NCI-H1694 (cell line): ENCODE measurements at regions not wholly inside any gene's neighbourhood (a gene's known extent, or its start where the extent isn't known, plus 50 kb on each side); places are given as distances from the start of the nearest gene placed in this dataset.
"Not testable (repeated sequence)": the region's sequence is repeated elsewhere in the genome, so short reads cannot be mapped to it uniquely, and the experiment has no call there.

Experiments
- DNase-seq: peaks from one replicate; lab custom pipeline; 2025; lab: John Stamatoyannopoulos, UW

DNA sequence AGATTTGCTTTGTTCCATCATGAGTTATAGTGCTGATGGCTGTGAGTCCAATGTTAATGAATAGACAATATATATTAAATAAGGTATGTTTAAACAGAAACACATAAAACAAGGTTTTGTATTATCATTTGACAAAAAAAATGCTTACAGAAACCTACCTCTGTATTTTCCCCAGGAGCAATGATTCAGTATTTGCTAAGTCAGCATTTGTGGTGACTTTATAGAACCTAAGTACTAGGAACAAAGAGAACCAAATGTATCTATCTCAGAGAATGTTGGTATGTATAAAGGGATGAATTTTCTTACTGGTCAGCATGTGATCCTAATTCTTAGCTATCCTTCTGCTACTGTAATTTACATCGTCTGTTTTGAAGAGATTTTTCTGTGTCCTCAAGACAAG, 421.5 kb upstream of the SEL1L start:
- DNase-seq, result no peak

GRCh38 chr14:81960781-81961180, 427.1 kb upstream of the SEL1L start:
- DNase-seq, result no peak

GRCh38 chr14:81963846-81964245, 430.2 kb upstream of the SEL1L start:
- peak; percentile 75 for DNase-seq

- no peak for DNase-seq
These were observed 436.7 kb upstream of the SEL1L start for GRCh38 chr14:81970307-81970706.

DNA sequence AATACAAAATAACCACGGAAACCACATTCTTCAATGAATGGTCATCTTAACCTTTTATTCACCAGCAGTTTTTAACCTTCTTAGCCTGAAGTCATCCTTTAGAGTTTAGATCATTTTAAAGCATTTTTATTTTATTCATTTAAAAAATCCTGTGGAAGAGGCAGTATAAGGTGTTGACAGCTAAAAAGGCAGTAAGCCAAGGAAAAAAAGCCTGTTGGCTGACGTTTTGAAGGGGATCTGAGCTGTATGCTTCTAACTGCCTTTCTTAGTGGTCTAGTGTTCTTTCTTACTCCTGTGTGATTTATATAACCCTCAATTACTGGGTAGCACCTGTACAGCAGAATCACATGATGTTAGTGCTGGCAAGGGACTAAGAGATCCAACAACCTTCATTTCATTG, 438.3 kb upstream of the SEL1L start:
- no peak for DNase-seq

DNA sequence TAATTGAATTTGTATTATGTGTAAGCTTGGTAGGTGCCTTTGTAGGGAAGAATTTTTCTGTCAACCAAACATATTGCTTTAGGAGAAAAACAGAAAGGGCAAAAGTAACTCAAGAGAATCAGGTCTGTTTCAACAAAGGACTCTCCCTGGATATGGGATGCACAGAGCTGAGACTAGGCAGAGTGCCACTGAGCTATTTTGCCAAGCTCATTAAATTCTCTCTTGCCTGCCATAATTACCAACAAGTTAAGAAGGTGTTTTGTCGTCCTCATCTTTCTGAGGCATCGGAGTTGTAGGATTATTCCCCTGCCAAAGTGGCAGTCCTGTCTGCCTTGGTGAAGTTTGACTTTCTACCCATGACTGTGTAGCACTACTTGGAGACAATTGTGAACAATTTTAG, 438.9 kb upstream of the SEL1L start:
- no peak for DNase-seq

DNA sequence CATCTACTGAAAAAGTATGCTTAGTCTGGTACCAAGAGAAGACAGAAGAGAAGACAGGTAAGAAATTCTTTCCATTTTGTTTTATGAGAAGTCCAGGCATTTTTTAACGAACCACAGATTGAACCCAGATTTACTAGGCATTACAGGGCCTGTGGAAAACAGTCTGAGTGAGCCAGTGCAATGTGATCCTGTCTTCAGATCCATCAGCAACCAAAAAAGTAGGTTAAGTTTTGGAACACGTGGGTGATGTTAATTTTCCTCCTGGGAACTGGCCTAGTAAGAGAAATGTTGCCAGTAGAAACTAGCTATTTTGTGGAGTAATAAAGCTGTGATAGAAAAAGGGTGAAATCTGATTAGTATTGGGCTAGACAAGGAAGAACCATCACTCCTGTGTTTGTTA, 440.9 kb upstream of the SEL1L start:
- no peak for DNase-seq

GRCh38 chr14:81980601-81981306, 447.1 kb upstream of the SEL1L start:
- DNase-seq, result no peak

DNA sequence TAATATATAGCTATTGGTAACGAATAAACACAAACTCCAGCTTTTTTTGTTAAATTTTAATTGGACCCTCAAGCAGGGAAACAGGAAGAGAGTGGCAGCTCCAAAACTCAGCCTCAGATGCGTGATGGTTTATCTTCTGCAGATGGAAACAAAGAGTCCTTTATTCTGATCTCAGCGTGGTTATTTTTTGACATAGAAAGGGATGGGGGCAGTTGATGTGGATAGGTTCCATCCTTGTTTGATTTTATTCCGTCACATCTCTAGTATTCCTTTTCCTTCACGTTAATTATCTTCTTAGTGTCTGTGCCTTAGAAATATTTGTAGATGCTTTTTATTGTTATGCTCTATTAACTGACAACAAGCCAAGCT, 447.6 kb upstream of the SEL1L start:
- DNase-seq, result no peak

GRCh38 chr14:81982046-81982445, 448.4 kb upstream of the SEL1L start:
- no peak for DNase-seq

DNA sequence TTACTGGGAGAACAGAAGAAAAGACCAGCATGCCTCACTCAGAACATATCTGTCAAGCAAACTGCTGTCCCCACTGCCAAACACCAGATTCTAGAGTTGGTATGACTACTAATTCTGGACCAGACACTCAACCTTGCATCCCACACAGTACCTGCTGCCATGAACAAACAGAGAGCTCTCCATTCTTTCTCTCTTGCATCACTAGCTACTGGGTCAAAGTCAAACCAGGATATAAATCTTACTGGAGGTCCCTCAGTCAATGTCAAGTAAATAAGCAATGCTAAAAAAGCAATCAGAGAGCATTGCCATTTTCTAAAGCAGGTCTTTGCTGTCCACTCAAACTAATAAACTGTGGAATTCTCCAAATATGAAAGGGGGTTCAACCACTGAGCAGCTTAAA, 452.4 kb upstream of the SEL1L start:
- DNase-seq, result no peak

DNA sequence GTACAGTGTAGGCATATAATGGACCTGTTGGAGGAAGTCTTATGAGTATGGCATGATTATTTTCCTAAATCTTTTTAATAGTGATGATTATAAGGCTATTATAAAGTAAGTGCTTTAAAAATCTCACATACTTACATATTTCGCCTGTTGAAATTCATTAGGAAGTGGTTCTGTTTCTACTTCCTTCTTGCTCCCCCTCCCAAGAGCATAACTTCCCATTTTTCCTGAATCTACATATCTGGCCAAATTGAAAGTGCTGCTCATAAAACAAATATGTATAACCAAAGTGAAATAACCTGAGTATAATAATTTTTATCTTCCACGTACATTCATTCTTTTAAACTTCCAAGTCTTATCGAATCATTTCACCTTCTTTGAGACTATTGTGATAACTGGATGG, 455.6 kb upstream of the SEL1L start:
- DNase-seq, result no peak

- peak; percentile 84 for DNase-seq
These were observed 456.7 kb upstream of the SEL1L start for GRCh38 chr14:81990312-81990761.

GRCh38 chr14:81991998-81992397, 458.3 kb upstream of the SEL1L start:
- DNase-seq, result no peak

DNA sequence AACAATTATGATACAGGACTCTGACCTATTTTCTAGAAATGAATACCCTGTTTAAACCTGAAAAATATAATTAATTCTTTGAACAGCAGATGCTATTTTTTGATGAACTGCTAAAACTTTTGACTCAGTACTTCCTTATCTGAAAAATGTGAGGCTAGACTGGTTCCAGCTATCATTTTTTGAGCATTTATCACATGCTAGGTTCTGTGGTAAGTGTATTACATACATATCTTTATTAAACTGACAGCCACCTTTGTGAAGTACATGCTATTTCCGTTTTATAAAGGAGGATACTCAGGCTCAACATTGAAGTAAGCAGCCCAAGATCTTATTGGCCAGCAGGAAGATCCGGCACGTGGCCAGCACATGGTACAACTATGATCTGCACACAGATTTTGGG, 459.8 kb upstream of the SEL1L start:
- no peak for DNase-seq

GRCh38 chr14:82003426-82003825, 469.8 kb upstream of the SEL1L start:
- no peak for DNase-seq

GRCh38 chr14:82009076-82009475, 475.4 kb upstream of the SEL1L start:
- DNase-seq, result peak; percentile 37

GRCh38 chr14:82009993-82010392, 476.3 kb upstream of the SEL1L start:
- no peak for DNase-seq

- no peak for DNase-seq
These were observed 477.8 kb upstream of the SEL1L start for GRCh38 chr14:82011460-82011859.

- DNase-seq, result no peak
These were observed 495.4 kb upstream of the SEL1L start for GRCh38 chr14:82029038-82029437.

- no peak for DNase-seq
These were observed 501.7 kb upstream of the SEL1L start for GRCh38 chr14:82035397-82035796.

DNA sequence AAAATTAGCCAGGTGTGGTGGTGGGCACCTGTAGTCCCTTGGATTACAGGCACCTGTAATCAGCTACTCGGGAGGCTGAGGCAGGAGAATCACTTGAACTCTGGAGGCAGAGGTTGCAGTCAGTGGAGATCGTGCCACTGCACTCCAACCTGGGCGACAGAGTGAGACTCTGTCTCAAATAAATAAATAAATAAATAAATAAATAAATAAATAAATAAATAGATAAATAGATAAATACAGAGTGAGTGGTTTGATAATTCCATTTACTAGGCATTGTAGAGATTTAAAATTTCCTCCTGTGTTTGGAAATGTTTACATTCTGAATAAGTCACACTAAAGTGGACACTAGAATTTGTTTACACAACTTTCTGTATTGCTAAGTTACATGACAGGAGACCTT, 504.4 kb upstream of the SEL1L start:
- not testable (repeated sequence) for DNase-seq

DNA sequence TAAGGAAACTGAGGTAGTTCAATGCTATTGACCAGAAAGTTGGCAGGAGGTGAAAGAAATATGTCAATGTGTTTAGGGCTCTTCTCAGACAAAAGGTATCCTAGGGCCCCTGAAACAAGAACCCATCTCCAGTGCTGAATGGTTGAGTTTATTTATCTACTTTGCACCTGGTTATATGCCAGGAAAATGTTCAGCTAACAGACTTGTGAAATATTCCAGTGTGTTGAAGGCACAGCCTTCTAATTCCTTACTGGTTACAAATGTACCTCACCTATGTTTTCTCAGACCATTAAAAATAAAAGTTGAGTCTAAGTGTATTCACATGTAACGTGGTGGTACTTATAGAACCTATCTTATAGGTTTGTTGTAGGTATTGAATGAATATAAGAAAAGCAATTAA, 511.7 kb upstream of the SEL1L start:
- DNase-seq, result no peak

- no peak for DNase-seq
These were observed 513.0 kb upstream of the SEL1L start for GRCh38 chr14:82046512-82047226.
